ENCODE measurements at regions not wholly inside any gene's neighbourhood (a gene's known extent, or its start where the extent isn't known, plus 50 kb on each side); places are given as distances from the start of the nearest gene placed in this dataset.

- no peaks in the 10 kb centered on the region for H3K36me3 ChIP-seq (ENCODE audit: insufficient read depth, low read length)
- H3K27ac ChIP-seq (ENCODE audit: low read length) = no peak overlapping the region
- no peaks in the 10 kb centered on the region for H3K79me2 ChIP-seq (ENCODE audit: insufficient read depth, low read length)
- H3K4me1 ChIP-seq (ENCODE audit: insufficient read depth, low read length) = no peaks in the 10 kb centered on the region
- ATAC-seq (ENCODE audit: insufficient read depth, low read depth) (no peak), DNase-seq (no peak)
- no peaks in the 10 kb centered on the region for H3K9me3 ChIP-seq (ENCODE audit: insufficient read depth, low read length, severe bottlenecking)
- no peak overlapping the region for H3K4me3 ChIP-seq (ENCODE audit: low read depth in 1 of 2, low read length in 2 of 2)
- no peak overlapping the region for H3K4me2 ChIP-seq (ENCODE audit: insufficient read depth, low read length)
- peaks cover 8% of the 10 kb centered on the region for H3K27me3 ChIP-seq (ENCODE audit: insufficient read depth, low read length, poor library complexity)
- no peaks in the 10 kb centered on the region for H4K20me1 ChIP-seq (ENCODE audit: insufficient read depth, low read length)
- H2AFZ ChIP-seq (ENCODE audit: low read depth, low read length) = no peak overlapping the region
- no peak overlapping the region for H3K9ac ChIP-seq (ENCODE audit: low read depth, low read length)
- no peak for TF ChIP-seq EZH2 (IDR thresholded peaks at IDR 0.05; ENCODE audit: borderline replicate concordance, low read depth, low read length, severe bottlenecking)
- TF ChIP-seq, protein P1, sequence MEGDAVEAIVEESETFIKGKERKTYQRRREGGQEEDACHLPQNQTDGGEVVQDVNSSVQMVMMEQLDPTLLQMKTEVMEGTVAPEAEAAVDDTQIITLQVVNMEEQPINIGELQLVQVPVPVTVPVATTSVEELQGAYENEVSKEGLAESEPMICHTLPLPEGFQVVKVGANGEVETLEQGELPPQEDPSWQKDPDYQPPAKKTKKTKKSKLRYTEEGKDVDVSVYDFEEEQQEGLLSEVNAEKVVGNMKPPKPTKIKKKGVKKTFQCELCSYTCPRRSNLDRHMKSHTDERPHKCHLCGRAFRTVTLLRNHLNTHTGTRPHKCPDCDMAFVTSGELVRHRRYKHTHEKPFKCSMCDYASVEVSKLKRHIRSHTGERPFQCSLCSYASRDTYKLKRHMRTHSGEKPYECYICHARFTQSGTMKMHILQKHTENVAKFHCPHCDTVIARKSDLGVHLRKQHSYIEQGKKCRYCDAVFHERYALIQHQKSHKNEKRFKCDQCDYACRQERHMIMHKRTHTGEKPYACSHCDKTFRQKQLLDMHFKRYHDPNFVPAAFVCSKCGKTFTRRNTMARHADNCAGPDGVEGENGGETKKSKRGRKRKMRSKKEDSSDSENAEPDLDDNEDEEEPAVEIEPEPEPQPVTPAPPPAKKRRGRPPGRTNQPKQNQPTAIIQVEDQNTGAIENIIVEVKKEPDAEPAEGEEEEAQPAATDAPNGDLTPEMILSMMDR (IDR thresholded peaks at IDR 0.05; ENCODE audit: borderline replicate concordance, extremely low read depth, low read length, poor library complexity, severe bottlenecking) = no peak
Observed at GRCh38 chr18:47334966-47335365, 83.5 kb upstream of the SKOR2 start.

DNA sequence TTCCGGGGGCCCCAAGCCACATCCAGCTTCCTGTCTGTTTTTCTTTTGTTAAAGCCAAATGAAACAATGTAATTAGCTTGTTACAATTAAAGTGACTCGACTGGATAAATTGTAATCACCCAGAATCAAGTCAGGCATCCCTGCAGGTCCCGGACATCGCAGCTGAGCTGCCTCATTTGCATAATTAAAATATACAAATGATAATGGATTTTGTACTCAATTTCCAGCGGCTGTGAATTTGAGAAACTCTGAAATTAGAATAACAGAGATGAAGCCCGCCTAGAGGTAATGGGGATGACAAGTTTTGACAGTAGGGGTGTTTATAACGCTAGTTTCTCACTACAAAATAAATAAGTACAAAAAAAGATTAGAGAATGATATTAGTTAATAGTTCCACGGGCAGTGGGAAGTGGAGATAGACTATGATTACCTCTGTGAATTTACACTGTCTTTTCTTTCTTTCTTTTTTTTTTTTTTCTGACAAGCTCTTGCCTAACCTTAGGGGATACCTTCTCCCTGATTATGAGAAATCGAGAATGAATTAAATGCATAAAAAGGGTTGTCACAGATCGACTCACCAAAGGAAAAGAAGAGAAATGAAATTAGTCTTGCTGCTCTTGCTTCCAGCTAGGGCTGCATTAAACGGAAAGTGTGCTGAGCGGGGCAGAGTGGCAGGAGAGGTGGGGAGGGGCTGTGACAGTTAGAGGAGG, 82.6 kb upstream of the SKOR2 start:
- no peaks in the 10 kb centered on the region for H3K9me3 ChIP-seq (ENCODE audit: insufficient read depth, low read length, severe bottlenecking)
- no peak for DNase-seq
- H3K27ac ChIP-seq (ENCODE audit: low read length) = no peak overlapping the region
- no peaks in the 10 kb centered on the region for H3K4me1 ChIP-seq (ENCODE audit: insufficient read depth, low read length)
- H3K4me3 ChIP-seq (ENCODE audit: low read depth in 1 of 2, low read length in 2 of 2) = no peak overlapping the region
- no peaks in the 10 kb centered on the region for H3K36me3 ChIP-seq (ENCODE audit: insufficient read depth, low read length)
- H2AFZ ChIP-seq (ENCODE audit: low read depth, low read length) = no peak overlapping the region
- TF ChIP-seq EZH2 (IDR thresholded peaks at IDR 0.05; ENCODE audit: borderline replicate concordance, low read depth, low read length, severe bottlenecking) = no peak
- TF ChIP-seq, protein P1 (IDR thresholded peaks at IDR 0.05; ENCODE audit: borderline replicate concordance, extremely low read depth, low read length, poor library complexity, severe bottlenecking) = no peak
- no peaks in the 10 kb centered on the region for H3K79me2 ChIP-seq (ENCODE audit: insufficient read depth, low read length)
- no peak for ATAC-seq (ENCODE audit: insufficient read depth, low read depth)
- H3K27me3 ChIP-seq (ENCODE audit: insufficient read depth, low read length, poor library complexity) = peaks cover 8% of the 10 kb centered on the region
- H4K20me1 ChIP-seq (ENCODE audit: insufficient read depth, low read length) = no peaks in the 10 kb centered on the region
- no peak overlapping the region for H3K9ac ChIP-seq (ENCODE audit: low read depth, low read length)
- H3K4me2 ChIP-seq (ENCODE audit: insufficient read depth, low read length) = no peak overlapping the region

DNA sequence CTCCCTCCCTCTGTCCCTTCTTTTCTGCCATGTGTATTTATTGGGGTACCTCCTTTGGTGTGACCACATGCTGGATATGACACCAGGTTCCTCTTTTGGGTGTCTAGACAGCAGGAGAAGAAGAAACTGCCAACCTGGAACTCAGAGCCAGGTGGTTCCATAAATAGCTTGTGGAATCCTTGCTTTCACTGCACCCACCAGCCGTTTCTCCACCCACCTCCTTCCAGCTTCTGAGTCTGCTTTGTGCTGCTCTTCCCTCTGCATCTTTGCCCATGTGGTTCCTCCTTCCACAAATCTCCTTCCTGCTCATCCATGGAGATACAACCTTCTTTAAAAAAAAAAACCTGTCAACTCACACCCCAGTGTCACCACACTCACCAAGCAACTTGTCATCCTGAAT, 80.2 kb upstream of the SKOR2 start:
- ATAC-seq (ENCODE audit: insufficient read depth, low read depth) = no peak
- Histone ChIP-seq H3K27ac (ENCODE audit: low read length) (no peak overlapping the region), H3K79me2 (ENCODE audit: insufficient read depth, low read length) (no peaks in the 10 kb centered on the region), H3K4me3 (ENCODE audit: low read depth in 1 of 2, low read length in 2 of 2) (no peak overlapping the region), H3K27me3 (ENCODE audit: insufficient read depth, low read length, poor library complexity) (peaks cover 8% of the 10 kb centered on the region), H2AFZ (ENCODE audit: low read depth, low read length) (no peak overlapping the region), H3K9me3 (ENCODE audit: insufficient read depth, low read length, severe bottlenecking) (no peaks in the 10 kb centered on the region), H3K4me2 (ENCODE audit: insufficient read depth, low read length) (no peak overlapping the region), H3K36me3 (ENCODE audit: insufficient read depth, low read length) (no peaks in the 10 kb centered on the region), H4K20me1 (ENCODE audit: insufficient read depth, low read length) (no peaks in the 10 kb centered on the region), H3K9ac (ENCODE audit: low read depth, low read length) (no peak overlapping the region), H3K4me1 (ENCODE audit: insufficient read depth, low read length) (no peaks in the 10 kb centered on the region)
- TF ChIP-seq, protein P1 (IDR thresholded peaks at IDR 0.05; ENCODE audit: borderline replicate concordance, extremely low read depth, low read length, poor library complexity, severe bottlenecking) = no peak
- DNase-seq = no peak

Measured in DND-41 (cell line).